ENCODE measurements at regions not wholly inside any gene's neighbourhood (a gene's known extent, or its start where the extent isn't known, plus 50 kb on each side); places are given as distances from the start of the nearest gene placed in this dataset.

DNA sequence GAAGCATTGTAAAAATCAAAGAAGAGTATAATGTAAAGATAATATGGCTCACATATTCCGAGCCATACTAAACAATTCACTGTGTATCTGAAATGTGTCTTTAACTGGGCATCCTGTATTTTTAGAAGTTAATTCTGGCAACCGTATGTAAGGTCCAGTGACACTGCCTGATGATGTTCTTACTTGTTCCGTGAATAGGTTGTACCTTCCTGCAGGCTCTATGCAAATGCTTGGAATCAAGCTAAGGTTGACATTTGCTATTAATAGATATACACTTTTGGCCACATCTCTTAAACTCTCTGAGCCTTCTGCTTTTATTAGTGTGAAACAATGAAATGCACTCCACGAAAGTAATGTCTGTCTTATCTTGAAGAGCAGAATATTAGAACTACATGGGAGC lies 534.6 kb downstream of the CCDC85A start:
- no peak overlapping the region for H2BK20ac ChIP-seq (ENCODE audit: low read depth, low read length, poor library complexity, severe bottlenecking)
- H3K79me2 ChIP-seq (ENCODE audit: insufficient read depth, low read length) = no peaks in the 10 kb centered on the region
- Mint-ChIP-seq H3K27ac (no peak overlapping the region), H3K4me1 (no peaks in the 10 kb centered on the region), H3K27me3 (ENCODE audit: low read depth) (peaks cover under 1% of the 10 kb centered on the region; the same call in 1 of the 2 replicates), H3K4me3 (no peak overlapping the region), H3K9me3 (peaks cover 20 to 28% of the 10 kb centered on the region in 2 experiments), H3K36me3 (ENCODE audit: insufficient read depth in 1 of 3, low read depth in 3 of 3) (peaks cover 6 to 8% (median 6%) of the 10 kb centered on the region in 3 experiments; a peak in 6 of 7 replicates)
- H3K4me1 ChIP-seq (ENCODE audit: insufficient read depth, low read length) = no peaks in the 10 kb centered on the region
- H3T11ph ChIP-seq (ENCODE audit: low read length) = no peak overlapping the region
- H3K23me2 ChIP-seq (ENCODE audit: insufficient read length, low read depth, low read length, poor library complexity, severe bottlenecking) = no peaks in the 10 kb centered on the region
- no peak overlapping the region for H3K4me2 ChIP-seq (ENCODE audit: insufficient read depth, insufficient read length, low read length)
- H4K20me1 ChIP-seq (ENCODE audit: control insufficient read depth, insufficient read depth, insufficient read length) = no peaks in the 10 kb centered on the region
- H3K18ac ChIP-seq (ENCODE audit: insufficient read length, low read depth, low read length) = no peak overlapping the region
- H3K9ac ChIP-seq (ENCODE audit: extremely low read depth, insufficient read length, low read length) = no peak overlapping the region
- no peaks in the 10 kb centered on the region for H3K9me3 ChIP-seq (ENCODE audit: control insufficient read depth, low read depth, low read length)
- no peaks in the 10 kb centered on the region for H3K79me1 ChIP-seq (ENCODE audit: insufficient read depth, low read depth, low read length, poor library complexity, severe bottlenecking)
- no peak overlapping the region for H2BK15ac ChIP-seq (ENCODE audit: low read depth, low read length)
- no peak overlapping the region for H3K14ac ChIP-seq (ENCODE audit: insufficient read depth, low read length)
- no peak overlapping the region for H2BK12ac ChIP-seq (ENCODE audit: insufficient read length, low read depth, low read length)
- DNase-seq = no peak
- TF ChIP-seq CTCF (conservative IDR thresholded peaks at IDR 0.05) = no peak
- no peak overlapping the region for H2AFZ ChIP-seq (ENCODE audit: low read length)
- H2BK5ac ChIP-seq (ENCODE audit: insufficient read length, low read length) = no peak overlapping the region
- H3K27ac ChIP-seq (ENCODE audit: insufficient read length, low read depth, low read length) = no peak overlapping the region
- H2BK120ac ChIP-seq (ENCODE audit: low read depth, low read length, poor library complexity, severe bottlenecking) = no peak overlapping the region
- no peak overlapping the region for H2AK5ac ChIP-seq (ENCODE audit: insufficient read length, low read length)
- no peak overlapping the region for H4K8ac ChIP-seq (replicated peaks; ENCODE audit: insufficient read length, low read depth, low read length)
- H3K23ac ChIP-seq (ENCODE audit: insufficient read length, low read depth, low read length) = no peak overlapping the region
- H4K91ac ChIP-seq (ENCODE audit: insufficient read length, low read depth, low read length) = no peak overlapping the region
- H4K5ac ChIP-seq (ENCODE audit: insufficient read length, low read depth, low read length) = no peak overlapping the region
- no peak overlapping the region for H3K4ac ChIP-seq (ENCODE audit: low read depth, low read length)
- no peaks in the 10 kb centered on the region for H3K27me3 ChIP-seq (ENCODE audit: insufficient read depth, low read length)
- H3K56ac ChIP-seq (ENCODE audit: insufficient read length, low read depth, low read length) = no peak overlapping the region
- WGBS (ENCODE audit: extremely low coverage, insufficient read length, low lambda C conversion rate) = no CpG with 5 or more reads among the region's 4 CpGs

Measured in H9 (cell line).